GM10847 (cell line): ENCODE measurements at regions not wholly inside any gene's neighbourhood (a gene's known extent, or its start where the extent isn't known, plus 50 kb on each side); places are given as distances from the start of the nearest gene placed in this dataset.

ENCODE experiments used
- POLR2A ChIP-seq: IDR thresholded peaks from 2 replicates; pipeline ENCODE4 v1.6.1; 2011; ENCODE audit not compliant: insufficient read length; ENCODE audit errors: extremely low read depth

DNA sequence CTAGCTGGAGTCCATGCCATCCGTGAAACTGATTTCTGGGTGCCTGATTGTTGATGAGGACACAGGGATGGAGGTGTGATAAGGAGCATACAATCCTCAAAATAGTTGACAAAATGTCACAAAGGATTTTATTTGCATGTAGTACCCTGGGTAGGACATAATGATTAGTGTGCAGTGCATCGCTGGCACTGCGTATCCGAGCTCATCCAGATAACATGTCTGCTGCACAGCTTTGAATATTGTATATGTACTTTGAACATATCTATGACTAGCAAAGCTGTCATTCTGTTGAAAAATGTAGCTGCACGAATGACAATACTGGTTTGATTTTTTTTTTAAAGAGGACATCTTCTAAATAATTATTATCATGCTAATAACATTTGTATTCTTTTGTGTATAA lies 529.7 kb upstream of the FANCL start:
- TF ChIP-seq POLR2A, result no peak

GRCh38 chr2:58769864-58770234 lies 528.7 kb upstream of the FANCL start:
- TF ChIP-seq POLR2A, result no peak

DNA sequence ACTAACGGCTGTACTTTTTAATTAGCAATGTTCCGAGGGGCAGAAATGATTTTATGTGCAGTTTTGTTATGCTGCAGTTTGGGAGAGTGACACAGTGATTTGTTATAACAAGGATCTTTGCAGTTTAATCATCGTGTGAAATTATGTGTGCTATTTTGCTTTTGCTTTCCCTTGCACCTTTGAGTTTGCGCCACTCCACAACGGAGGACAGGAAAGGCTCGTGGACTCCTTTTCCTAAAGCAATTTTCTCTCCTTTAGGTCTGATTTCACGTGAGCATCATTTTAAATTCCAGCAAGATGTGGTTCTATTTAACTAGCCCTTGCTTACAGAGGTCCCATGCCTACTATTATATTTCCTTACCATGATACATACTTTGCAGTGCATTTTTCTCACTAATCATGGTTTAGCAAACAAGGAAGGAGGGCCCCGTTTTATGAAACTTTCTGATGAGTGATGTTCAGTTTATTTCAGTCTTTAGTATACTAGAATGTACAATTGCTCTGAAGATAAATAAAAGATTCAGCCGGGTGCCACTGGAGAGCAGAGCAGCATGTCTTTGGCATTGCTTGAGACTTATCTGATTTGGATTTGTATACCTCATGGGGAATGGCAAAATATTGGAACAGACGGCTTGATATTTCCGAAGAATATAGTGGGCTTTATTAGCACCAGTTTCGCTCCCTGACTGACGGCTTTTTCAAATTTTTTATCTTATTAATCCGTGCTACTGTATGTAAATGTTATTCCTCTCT lies 528.2 kb upstream of the FANCL start:
- no peak for TF ChIP-seq POLR2A

GRCh38 chr2:58768715-58769080 lies 527.6 kb upstream of the FANCL start:
- TF ChIP-seq POLR2A, result no peak

DNA sequence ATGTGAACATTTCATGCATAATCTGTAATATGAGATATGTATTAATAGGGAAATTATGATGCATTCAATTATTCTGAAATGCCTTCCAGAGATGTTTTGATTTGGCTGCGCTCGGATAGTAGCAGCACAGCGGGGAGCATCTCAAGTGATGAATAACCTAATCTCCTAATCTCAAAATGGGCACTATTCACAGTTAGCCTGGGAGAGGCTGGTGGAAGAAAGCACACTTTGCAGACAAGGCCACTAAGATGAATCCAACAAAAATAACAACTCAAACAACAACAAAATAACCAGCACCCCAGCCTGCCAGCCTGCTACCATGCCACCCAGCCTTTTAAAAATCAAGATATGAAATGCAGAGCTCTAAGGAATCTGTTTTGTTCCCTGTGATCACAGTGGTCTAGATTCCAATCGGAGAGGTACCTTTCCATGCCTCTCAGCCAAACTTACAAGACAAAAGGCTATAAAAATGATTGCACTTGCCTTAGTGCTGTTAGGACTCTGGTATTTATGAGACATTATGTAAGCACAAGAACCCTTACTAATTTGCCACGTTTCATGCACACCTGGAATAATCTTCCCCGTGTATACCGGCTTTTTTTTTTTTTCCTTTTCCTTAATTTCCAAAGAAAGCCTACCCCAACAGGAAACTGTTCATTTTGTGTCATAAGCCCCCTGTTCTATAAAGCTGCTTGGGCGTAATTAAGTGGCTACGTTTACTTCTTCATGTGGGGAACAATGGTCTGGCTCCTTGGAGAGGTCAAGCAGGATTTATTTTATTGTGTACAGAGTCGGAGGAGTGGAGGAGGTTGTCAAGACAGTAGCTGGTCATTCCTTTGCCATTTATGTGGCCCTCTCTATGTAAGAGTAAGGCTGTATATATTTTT lies 526.9 kb upstream of the FANCL start:
- no peak for TF ChIP-seq POLR2A

DNA sequence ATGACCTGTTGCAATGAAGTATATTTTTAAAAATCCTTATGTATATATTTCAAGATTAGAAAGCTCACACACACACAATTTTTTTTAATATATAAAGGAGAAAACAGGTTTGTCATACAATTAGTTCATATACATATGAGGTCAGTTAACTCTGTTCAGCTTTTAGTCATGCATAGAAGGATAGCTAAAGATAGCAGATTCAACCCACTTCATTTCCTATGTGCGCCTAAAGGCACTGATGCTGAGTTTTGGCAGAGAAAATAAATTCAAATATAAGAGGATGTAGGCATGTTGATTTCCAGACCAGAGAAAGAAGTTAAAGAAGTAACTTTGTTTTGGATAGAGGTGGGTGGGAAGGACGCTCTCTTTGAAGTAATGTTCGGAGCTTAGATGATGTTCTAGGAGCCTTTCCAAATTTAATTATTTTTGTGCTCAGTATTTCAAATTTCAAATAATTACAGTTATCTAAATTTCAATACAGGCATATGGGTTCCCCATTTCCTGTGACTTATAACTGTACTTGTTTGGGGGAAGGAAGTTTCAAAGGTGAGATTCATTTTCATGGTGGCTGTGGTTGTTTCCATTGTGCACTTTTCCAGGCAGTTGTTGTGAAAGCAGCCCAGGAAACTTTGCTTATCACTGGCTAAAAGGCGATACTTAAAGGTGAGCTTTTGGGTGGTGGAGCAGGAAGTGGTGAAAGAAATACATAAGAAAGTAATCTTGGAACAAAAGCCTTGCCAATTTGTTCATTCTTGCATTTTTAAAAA lies 523.4 kb upstream of the FANCL start:
- no peak for TF ChIP-seq POLR2A

DNA sequence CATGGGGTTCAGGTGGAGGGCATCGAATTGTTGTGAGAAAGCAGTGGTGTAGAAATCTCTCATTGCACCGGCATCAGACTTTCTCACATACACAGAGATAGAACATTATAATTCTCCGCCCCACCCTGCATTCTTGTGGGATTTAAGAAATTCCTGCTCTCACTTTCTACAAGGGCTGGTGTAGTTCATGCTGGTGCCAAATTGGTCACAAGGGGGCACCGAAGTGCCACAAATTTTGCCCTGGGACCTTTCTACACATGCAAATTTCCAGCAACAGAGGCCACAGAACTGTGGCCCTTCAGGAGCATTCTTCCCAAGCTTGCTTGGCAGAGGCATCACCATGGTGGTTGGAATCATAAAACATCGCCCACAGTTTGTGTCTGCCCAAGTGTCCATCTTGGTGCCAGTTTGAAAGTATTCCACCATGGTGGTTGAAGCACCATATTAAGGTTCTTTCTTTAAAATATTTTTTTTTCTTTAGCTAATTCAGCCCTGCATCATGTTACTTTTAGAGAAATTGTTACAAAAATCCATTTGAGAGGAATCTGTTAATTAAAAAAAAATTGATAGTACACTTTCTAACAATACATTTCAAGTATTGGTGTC lies 521.2 kb upstream of the FANCL start:
- TF ChIP-seq POLR2A, result no peak

- no peak for TF ChIP-seq POLR2A
These were observed 516.8 kb upstream of the FANCL start for GRCh38 chr2:58757971-58758370.

DNA sequence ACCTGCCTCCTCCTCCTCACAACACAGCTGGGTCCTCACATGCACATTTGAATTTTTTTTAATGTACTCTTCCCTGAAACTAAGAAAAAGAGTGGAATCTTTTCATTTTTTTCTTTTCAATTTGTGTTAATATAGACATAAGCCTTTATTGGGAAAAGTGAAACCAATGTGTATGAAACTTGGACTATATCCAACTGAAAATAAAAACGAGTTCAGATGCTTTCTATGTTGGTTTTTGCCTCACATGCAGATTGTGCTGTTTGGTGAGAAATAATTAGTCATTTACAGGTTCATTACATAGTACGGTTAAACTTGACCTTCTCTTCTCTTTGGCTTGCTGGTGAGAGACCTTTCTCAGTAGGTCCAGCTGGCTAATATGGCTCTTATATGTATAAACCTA lies 515.2 kb upstream of the FANCL start:
- no peak for TF ChIP-seq POLR2A

DNA sequence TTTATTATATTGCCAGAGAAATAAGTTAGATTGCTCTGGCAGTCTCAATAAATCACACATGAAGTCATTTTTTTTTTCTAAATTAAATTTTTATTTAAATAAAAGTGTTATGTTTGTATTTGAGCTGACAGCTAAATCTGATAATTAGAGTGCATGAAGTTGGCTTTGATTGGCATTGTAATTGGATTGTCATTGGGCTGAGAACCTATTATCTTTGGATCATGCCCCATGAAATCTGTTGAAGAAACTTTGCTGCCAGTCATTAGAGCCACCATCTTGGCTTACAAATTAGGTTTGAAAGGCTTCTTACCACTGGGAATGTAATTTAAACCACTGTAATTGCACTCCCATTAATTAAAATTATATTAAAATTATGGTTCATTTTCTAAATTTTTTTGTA lies 507.9 kb upstream of the FANCL start:
- TF ChIP-seq POLR2A, result no peak

GRCh38 chr2:58740426-58740825 lies 499.3 kb upstream of the FANCL start:
- no peak for TF ChIP-seq POLR2A

DNA sequence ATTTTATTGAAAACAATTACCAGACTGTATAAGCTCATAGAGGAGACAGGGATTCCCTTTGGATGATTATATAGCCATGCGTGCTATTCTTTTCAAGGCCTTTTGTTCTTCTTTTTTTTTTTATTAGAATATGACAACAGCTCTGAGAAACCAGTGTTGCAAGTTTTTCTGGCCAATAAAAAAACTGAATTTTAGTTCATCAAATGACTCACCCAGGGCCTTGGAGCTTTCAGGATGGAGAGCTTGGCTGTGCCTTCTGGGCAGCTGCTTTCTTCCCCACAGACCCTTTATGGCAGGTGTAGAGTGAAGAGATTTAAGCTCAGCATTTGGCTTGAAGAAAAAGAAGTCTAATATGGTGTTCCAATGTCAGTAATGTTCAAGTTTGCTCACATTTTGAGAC lies 497.9 kb upstream of the FANCL start:
- TF ChIP-seq POLR2A, result no peak

- no peak for TF ChIP-seq POLR2A
These were observed 493.2 kb upstream of the FANCL start for GRCh38 chr2:58734365-58734764.

DNA sequence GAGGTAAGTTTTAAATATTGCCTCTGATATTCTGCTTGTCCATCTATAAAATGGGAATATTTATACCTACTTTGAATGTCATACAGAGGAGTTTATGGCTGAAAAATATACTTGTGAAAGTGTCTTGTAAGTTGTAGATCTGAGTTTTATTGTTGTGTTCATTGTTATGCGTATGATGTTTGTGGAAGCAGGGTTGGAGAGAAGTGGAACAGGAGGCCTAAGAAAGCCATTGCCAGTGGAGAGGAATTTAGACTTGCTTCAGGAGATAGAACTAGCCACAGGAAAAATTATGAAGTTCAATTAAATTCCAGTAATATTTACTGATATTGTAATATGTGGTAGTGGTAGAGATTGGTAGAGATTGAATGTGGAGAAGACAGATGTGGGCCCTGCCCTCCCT lies 491.9 kb upstream of the FANCL start:
- no peak for TF ChIP-seq POLR2A

DNA sequence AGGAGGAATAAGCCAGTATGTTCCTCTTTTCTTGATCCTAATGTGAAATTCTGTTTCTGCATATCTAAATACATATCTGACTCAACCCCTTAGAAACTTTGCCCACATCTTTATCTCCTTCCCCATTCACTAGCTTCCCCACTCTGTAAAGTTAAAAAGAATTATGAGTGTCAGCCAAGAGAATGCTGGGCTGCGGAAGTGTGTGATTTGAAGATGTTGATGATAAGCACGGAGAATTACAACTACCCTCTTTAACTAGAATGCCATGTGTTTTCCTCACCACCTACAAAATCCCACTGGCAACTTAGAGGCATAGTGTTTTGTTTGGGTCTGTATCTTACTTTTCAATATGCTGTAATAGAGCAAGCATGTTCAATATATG lies 490.4 kb upstream of the FANCL start:
- no peak for TF ChIP-seq POLR2A

- no peak for TF ChIP-seq POLR2A
These were observed 489.8 kb upstream of the FANCL start for GRCh38 chr2:58730764-58731487.
